Panc1 (cell line): ENCODE measurements at regions not wholly inside any gene's neighbourhood (a gene's known extent, or its start where the extent isn't known, plus 50 kb on each side); places are given as distances from the start of the nearest gene placed in this dataset.

Experiments used
- ATAC-seq: fragments of 200-7000 bp; cut with Tn5 transposase; 2 replicates; pipeline ENCODE4 v1.9.1; 2020; ENCODE audit warnings: mild to moderate bottlenecking, moderate library complexity
- BruUV-seq: library from RNA; stranded (reverse); fragments of 400-500 nt; replicated peaks from 2 replicates; lab custom pipeline; 2021; lab: Mats Ljungman, UMichigan
- CTCF ChIA-PET: fragments of 300-600 bp; sonication (Branson Sonifier 250); formaldehyde crosslinking; loops from one replicate; lab custom pipeline; 2022; ENCODE audit warnings: antibody characterized with exemption; lab: Charles Lee
- POLR2A ChIA-PET: fragments of 300-600 bp; sonication (Branson Sonifier 250); formaldehyde crosslinking; loops from one replicate; lab custom pipeline; 2022; ENCODE audit warnings: antibody characterized with exemption; lab: Charles Lee
- DNase-seq: peaks from one replicate; pipeline ENCODE4 v3.0.0-alpha.2; 2010; ENCODE audit warnings: low read depth, low spot score
- H3K27ac ChIP-seq: 2 replicates; pipeline ENCODE4 v1.5.1; 2011; ENCODE audit warnings: mild to moderate bottlenecking, low read length, inconsistent platforms
- H3K27me3 ChIP-seq: fragments of 200-500 bp; sonication (Bioruptor generic); 2 replicates; pipeline ENCODE4 v1.6.0; 2014; ENCODE audit warnings: low read length, inconsistent platforms; ENCODE audit not compliant: control insufficient read depth, insufficient read depth
- H3K36me3 ChIP-seq: fragments of 200-500 bp; sonication (Bioruptor generic); 2 replicates; pipeline ENCODE4 v1.5.1; 2014; ENCODE audit warnings: inconsistent platforms, mild to moderate bottlenecking, low read length, moderate library complexity; ENCODE audit not compliant: control insufficient read depth, insufficient read depth
- H3K4me1 ChIP-seq: 2 replicates; pipeline ENCODE4 v1.5.1; 2011; ENCODE audit warnings: inconsistent platforms, mild to moderate bottlenecking, low read length, moderate library complexity; ENCODE audit not compliant: control insufficient read depth, insufficient read depth
- H3K4me3 ChIP-seq, 2 experiments: 2 replicates each; pipeline ENCODE4 v1.5.1; 2011 to 2012; ENCODE audit warnings: low read depth in 2 of 2, low read length in 2 of 2, mild to moderate bottlenecking in 2 of 2, inconsistent platforms in 1 of 2, moderate library complexity in 1 of 2
- H3K9me3 ChIP-seq: fragments of 200-500 bp; sonication (Bioruptor generic); 2 replicates; pipeline ENCODE4 v1.5.1; 2014; ENCODE audit warnings: low read depth, mild to moderate bottlenecking, inconsistent platforms, low read length, moderate library complexity; ENCODE audit not compliant: control insufficient read depth, insufficient read depth
- POLR2AphosphoS5 ChIP-seq: IDR thresholded peaks from 2 replicates; pipeline ENCODE4 v1.6.1; 2012; ENCODE audit warnings: mild to moderate bottlenecking, low read depth, low read length, moderate library complexity
- SIN3A ChIP-seq: IDR thresholded peaks from 2 replicates; pipeline ENCODE4 v1.6.1; 2012; ENCODE audit warnings: low read depth, mild to moderate bottlenecking, low read length, moderate library complexity, borderline replicate concordance; ENCODE audit not compliant: insufficient read depth
- TCF7L2 ChIP-seq: IDR thresholded peaks from 2 replicates; pipeline ENCODE4 v1.6.1; 2011; ENCODE audit warnings: mild to moderate bottlenecking, low read depth, low read length, inconsistent platforms
- in situ Hi-C: cut with HindIII; loops from 2 replicates; pipeline ENCODE4 v1.10.0; 2016; ENCODE audit warnings: low sequenced_read_pairs, low pct_unique_long_range_greater_than_20kb
- intact Hi-C: fragments of 100-400 bp; cut with micrococcal nuclease; formaldehyde crosslinking; loops from one replicate; pipeline ENCODE4 v1.10.0; 2022; ENCODE audit not compliant: unreplicated experiment
- TF ChIP-seq, protein P1 (sequence below), 2 experiments: IDR thresholded peaks; 2 replicates each; pipeline ENCODE4 v1.6.1; 2011 to 2012; ENCODE audit warnings: low read depth in 2 of 2, control low read depth in 1 of 2, low read length in 1 of 2, mild to moderate bottlenecking in 1 of 2, moderate library complexity in 1 of 2; ENCODE audit not compliant: insufficient read depth in 1 of 2
- TF ChIP-seq, protein P2 (sequence below): fragments of 450-650 bp; IDR thresholded peaks from 2 replicates; pipeline ENCODE4 v1.5.1; 2017; ENCODE audit warnings: mild to moderate bottlenecking

DNA sequence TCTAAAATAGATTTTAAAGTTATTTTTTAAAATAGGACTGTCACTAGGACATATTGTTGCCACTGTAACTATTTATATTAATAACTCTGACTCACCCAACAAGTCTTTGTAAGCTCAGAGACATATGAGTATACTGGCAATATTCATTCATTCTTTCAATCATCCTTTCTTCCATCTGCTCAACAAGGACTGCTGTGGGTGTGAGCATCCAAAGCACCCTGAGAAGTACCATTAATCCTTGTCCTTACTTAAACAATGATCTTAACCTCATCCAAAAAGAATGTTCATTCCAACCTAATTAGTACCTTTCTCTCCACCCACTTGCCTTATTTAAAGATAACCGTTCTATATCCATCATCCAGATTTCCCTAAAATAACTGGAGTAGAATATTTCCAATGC lies 94.2 kb upstream of the PPP2R3A start:
- no TSS peak for BruUV-seq
- Histone ChIP-seq H3K27ac (no peak overlapping the region), H3K4me1 (no peaks in the 10 kb centered on the region), H3K4me3 (no peak overlapping the region), H3K9me3 (no peaks in the 10 kb centered on the region), H3K27me3 (no peaks in the 10 kb centered on the region), H3K36me3 (no peaks in the 10 kb centered on the region)
- in situ Hi-C loops (no loop called here), intact Hi-C loops (no loop called here)
- no peak for TF ChIP-seq SIN3A
- TF ChIP-seq, protein P1, sequence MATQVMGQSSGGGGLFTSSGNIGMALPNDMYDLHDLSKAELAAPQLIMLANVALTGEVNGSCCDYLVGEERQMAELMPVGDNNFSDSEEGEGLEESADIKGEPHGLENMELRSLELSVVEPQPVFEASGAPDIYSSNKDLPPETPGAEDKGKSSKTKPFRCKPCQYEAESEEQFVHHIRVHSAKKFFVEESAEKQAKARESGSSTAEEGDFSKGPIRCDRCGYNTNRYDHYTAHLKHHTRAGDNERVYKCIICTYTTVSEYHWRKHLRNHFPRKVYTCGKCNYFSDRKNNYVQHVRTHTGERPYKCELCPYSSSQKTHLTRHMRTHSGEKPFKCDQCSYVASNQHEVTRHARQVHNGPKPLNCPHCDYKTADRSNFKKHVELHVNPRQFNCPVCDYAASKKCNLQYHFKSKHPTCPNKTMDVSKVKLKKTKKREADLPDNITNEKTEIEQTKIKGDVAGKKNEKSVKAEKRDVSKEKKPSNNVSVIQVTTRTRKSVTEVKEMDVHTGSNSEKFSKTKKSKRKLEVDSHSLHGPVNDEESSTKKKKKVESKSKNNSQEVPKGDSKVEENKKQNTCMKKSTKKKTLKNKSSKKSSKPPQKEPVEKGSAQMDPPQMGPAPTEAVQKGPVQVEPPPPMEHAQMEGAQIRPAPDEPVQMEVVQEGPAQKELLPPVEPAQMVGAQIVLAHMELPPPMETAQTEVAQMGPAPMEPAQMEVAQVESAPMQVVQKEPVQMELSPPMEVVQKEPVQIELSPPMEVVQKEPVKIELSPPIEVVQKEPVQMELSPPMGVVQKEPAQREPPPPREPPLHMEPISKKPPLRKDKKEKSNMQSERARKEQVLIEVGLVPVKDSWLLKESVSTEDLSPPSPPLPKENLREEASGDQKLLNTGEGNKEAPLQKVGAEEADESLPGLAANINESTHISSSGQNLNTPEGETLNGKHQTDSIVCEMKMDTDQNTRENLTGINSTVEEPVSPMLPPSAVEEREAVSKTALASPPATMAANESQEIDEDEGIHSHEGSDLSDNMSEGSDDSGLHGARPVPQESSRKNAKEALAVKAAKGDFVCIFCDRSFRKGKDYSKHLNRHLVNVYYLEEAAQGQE (IDR thresholded peaks at IDR 0.05; ENCODE audit: insufficient read depth in 1 of 2, low read depth in 2 of 2, low read length in 1 of 2), result no peak
- TF ChIP-seq POLR2AphosphoS5, result no peak
- TF ChIP-seq, protein P2, sequence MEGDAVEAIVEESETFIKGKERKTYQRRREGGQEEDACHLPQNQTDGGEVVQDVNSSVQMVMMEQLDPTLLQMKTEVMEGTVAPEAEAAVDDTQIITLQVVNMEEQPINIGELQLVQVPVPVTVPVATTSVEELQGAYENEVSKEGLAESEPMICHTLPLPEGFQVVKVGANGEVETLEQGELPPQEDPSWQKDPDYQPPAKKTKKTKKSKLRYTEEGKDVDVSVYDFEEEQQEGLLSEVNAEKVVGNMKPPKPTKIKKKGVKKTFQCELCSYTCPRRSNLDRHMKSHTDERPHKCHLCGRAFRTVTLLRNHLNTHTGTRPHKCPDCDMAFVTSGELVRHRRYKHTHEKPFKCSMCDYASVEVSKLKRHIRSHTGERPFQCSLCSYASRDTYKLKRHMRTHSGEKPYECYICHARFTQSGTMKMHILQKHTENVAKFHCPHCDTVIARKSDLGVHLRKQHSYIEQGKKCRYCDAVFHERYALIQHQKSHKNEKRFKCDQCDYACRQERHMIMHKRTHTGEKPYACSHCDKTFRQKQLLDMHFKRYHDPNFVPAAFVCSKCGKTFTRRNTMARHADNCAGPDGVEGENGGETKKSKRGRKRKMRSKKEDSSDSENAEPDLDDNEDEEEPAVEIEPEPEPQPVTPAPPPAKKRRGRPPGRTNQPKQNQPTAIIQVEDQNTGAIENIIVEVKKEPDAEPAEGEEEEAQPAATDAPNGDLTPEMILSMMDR, result no peak
- no peak for TF ChIP-seq TCF7L2
- POLR2A ChIA-PET, result no interaction called here
- DNase-seq, result no peak
- no peak for ATAC-seq
- CTCF ChIA-PET, result no interaction called here

DNA sequence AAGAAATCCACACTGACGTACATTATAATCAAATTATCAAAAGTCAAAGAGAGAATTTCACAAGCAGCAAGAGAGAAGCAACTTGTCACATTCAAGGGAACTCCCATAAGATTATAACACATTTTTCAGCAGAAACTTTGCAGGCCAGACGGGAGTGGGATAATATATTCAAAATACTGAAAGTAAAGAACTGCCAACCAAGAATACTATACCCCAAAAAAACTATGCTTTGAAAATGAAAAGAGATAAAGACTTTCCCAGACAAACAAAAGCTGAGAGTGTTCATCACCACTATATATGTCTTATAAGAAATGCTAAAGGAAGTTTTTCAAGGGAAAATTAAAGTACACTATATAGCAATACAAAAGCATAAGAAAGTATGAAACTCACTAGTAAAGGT lies 91.5 kb upstream of the PPP2R3A start:
- ATAC-seq, result no peak
- TF ChIP-seq TCF7L2, result no peak
- TF ChIP-seq SIN3A, result no peak
- TF ChIP-seq, protein P2, result no peak
- ChIA-PET CTCF (no interaction called here), POLR2A (no interaction called here)
- H3K27ac ChIP-seq, result no peak overlapping the region
- H3K4me1 ChIP-seq, result no peaks in the 10 kb centered on the region
- intact Hi-C loops (no loop called here), in situ Hi-C loops (no loop called here)
- no peaks in the 10 kb centered on the region for H3K27me3 ChIP-seq
- no peak for DNase-seq
- no peak overlapping the region for H3K4me3 ChIP-seq
- no TSS peak for BruUV-seq
- no peaks in the 10 kb centered on the region for H3K36me3 ChIP-seq
- H3K9me3 ChIP-seq, result no peaks in the 10 kb centered on the region
